NCI-H128 (cell line): ENCODE measurements at regions not wholly inside any gene's neighbourhood (a gene's known extent, or its start where the extent isn't known, plus 50 kb on each side); places are given as distances from the start of the nearest gene placed in this dataset.

ENCODE experiments used
- DNase-seq: peaks from one replicate; lab custom pipeline; 2025; ENCODE audit not compliant: unreplicated experiment; lab: John Stamatoyannopoulos, UW

DNA sequence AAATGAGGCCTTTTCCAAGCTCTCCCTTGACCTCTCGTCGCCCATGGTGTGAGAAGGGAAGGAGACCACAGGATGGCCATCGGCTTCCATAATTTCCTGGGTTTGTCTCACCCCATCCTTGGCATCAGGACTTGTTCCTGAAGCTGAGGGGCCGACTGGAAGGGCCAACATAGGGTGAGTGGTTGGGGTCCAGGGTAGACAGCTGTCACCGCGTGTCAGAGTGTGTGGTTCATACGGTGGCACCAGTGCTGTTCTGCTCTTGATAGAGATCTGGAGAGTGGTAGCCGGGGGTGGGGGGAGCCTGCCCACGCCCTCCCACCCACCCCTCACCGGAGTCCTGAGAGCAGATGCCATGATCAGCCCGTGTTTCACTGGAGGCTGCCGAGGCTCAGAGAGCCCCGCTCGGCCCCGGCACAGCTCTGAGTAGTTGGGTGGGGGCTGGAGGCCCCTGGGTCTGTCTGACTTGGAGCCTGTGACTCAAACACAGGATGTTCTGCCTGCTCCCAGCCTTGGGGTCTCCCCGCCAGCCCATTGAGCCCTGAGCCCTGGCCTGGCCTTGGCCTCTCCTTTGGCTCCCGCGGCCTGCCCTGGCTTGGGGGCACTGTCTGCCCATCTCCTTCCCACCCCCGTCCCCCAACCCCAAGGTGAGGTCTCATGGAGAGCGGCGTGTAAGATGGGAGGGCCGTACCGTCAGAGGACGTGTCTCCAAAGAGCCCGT lies 53.1 kb upstream of the IER5L start:
- no peak for DNase-seq

DNA sequence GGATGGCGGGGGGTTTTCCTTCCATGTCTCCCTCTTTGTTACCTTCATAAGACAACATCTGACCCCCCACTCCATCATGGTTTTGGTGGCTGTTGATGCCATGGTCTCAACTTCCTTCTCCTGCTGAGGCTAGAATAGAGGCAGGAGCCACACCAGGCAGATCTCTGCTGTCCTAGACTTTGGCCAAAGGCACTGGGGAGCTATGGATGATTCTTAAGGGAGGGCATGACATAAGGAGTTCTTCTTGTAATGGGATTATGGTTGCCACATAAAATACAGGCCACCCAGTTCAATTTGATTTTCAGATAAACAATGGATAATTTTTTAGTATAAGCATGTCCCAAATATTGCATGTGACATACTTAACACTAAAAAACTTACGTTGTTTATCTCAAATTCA lies 52.2 kb upstream of the IER5L start:
- DNase-seq: no peak
